Neural cell (in vitro differentiated cells): ENCODE measurements at regions not wholly inside any gene's neighbourhood (a gene's known extent, or its start where the extent isn't known, plus 50 kb on each side); places are given as distances from the start of the nearest gene placed in this dataset.
"Not testable (repeated sequence)": the region's sequence is repeated elsewhere in the genome, so short reads cannot be mapped to it uniquely, and the experiment has no call there.

Source experiments
- EP300 ChIP-seq: fragments of 450-650 bp; conservative IDR thresholded peaks from 2 replicates; pipeline ENCODE4 v1.6.1; 2014; ENCODE audit warnings: antibody characterized with exemption, mild to moderate bottlenecking, moderate library complexity; ENCODE audit not compliant: poor library complexity, severe bottlenecking
- EZH2 ChIP-seq: fragments of 200-600, 300-800 bp; shearing (Covaris generic), sonication (generic); IDR thresholded peaks from 2 replicates; pipeline ENCODE4 v1.6.1; 2014; ENCODE audit warnings: antibody characterized with exemption, low read length, borderline replicate concordance, mild to moderate bottlenecking; ENCODE audit not compliant: insufficient read depth, poor library complexity, severe bottlenecking
- MXI1 ChIP-seq: fragments of 450-650 bp; conservative IDR thresholded peaks from 2 replicates; pipeline ENCODE4 v1.6.1; 2014; ENCODE audit warnings: antibody characterized with exemption, mild to moderate bottlenecking; ENCODE audit not compliant: poor library complexity, severe bottlenecking
- POLR2AphosphoS5 ChIP-seq: IDR thresholded peaks from 2 replicates; pipeline ENCODE4 v1.6.1; 2012
- RAD21 ChIP-seq: fragments of 450-650 bp; conservative IDR thresholded peaks from 2 replicates; pipeline ENCODE4 v1.6.1; 2014; ENCODE audit warnings: antibody characterized with exemption, mild to moderate bottlenecking, moderate library complexity
- SMC3 ChIP-seq: fragments of 450-650 bp; conservative IDR thresholded peaks from 2 replicates; pipeline ENCODE4 v1.6.1; 2014; ENCODE audit warnings: antibody characterized with exemption, mild to moderate bottlenecking, moderate library complexity; ENCODE audit not compliant: poor library complexity
- TAF1 ChIP-seq: IDR thresholded peaks from 2 replicates; pipeline ENCODE4 v1.6.1; 2012; ENCODE audit warnings: low read depth
- TF ChIP-seq, protein P1 (sequence below): fragments of 450-650 bp; IDR thresholded peaks from 2 replicates; pipeline ENCODE4 v1.5.1; 2014; ENCODE audit warnings: antibody characterized with exemption, mild to moderate bottlenecking, moderate library complexity; ENCODE audit not compliant: poor library complexity, severe bottlenecking
- TF ChIP-seq, protein P2 (sequence below): IDR thresholded peaks from 2 replicates; pipeline ENCODE4 v1.6.1; 2012; ENCODE audit warnings: borderline replicate concordance

DNA sequence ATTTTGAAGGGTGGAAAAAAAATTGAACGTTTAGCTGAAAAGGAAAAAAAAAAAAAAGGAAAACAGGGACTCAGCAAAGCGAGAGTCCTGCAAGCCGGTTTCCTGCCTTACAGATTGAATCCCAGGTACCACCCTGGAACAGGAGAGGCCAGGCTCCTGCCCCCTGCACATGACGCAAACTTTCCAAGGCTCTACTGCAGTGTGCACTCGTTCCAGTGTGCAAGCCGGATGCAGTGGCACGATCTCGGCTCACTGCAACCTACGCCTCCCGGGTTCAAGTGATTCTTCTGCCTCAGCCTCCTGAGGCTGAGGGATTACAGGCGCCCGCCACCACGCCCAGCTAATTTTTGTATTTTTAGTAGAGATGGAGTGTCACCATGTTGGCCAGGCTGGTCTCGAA, 618.7 kb upstream of the CDH10 start:
- TF ChIP-seq, protein P1, sequence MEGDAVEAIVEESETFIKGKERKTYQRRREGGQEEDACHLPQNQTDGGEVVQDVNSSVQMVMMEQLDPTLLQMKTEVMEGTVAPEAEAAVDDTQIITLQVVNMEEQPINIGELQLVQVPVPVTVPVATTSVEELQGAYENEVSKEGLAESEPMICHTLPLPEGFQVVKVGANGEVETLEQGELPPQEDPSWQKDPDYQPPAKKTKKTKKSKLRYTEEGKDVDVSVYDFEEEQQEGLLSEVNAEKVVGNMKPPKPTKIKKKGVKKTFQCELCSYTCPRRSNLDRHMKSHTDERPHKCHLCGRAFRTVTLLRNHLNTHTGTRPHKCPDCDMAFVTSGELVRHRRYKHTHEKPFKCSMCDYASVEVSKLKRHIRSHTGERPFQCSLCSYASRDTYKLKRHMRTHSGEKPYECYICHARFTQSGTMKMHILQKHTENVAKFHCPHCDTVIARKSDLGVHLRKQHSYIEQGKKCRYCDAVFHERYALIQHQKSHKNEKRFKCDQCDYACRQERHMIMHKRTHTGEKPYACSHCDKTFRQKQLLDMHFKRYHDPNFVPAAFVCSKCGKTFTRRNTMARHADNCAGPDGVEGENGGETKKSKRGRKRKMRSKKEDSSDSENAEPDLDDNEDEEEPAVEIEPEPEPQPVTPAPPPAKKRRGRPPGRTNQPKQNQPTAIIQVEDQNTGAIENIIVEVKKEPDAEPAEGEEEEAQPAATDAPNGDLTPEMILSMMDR: not testable (repeated sequence)
- TF ChIP-seq EZH2, EP300, MXI1, TAF1, POLR2AphosphoS5, SMC3, RAD21: not testable (repeated sequence)
- TF ChIP-seq, protein P2, sequence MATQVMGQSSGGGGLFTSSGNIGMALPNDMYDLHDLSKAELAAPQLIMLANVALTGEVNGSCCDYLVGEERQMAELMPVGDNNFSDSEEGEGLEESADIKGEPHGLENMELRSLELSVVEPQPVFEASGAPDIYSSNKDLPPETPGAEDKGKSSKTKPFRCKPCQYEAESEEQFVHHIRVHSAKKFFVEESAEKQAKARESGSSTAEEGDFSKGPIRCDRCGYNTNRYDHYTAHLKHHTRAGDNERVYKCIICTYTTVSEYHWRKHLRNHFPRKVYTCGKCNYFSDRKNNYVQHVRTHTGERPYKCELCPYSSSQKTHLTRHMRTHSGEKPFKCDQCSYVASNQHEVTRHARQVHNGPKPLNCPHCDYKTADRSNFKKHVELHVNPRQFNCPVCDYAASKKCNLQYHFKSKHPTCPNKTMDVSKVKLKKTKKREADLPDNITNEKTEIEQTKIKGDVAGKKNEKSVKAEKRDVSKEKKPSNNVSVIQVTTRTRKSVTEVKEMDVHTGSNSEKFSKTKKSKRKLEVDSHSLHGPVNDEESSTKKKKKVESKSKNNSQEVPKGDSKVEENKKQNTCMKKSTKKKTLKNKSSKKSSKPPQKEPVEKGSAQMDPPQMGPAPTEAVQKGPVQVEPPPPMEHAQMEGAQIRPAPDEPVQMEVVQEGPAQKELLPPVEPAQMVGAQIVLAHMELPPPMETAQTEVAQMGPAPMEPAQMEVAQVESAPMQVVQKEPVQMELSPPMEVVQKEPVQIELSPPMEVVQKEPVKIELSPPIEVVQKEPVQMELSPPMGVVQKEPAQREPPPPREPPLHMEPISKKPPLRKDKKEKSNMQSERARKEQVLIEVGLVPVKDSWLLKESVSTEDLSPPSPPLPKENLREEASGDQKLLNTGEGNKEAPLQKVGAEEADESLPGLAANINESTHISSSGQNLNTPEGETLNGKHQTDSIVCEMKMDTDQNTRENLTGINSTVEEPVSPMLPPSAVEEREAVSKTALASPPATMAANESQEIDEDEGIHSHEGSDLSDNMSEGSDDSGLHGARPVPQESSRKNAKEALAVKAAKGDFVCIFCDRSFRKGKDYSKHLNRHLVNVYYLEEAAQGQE: not testable (repeated sequence)
